ENCODE measurements at regions not wholly inside any gene's neighbourhood (a gene's known extent, or its start where the extent isn't known, plus 50 kb on each side); places are given as distances from the start of the nearest gene placed in this dataset.
"Not testable (repeated sequence)": the region's sequence is repeated elsewhere in the genome, so short reads cannot be mapped to it uniquely, and the experiment has no call there.

DNA sequence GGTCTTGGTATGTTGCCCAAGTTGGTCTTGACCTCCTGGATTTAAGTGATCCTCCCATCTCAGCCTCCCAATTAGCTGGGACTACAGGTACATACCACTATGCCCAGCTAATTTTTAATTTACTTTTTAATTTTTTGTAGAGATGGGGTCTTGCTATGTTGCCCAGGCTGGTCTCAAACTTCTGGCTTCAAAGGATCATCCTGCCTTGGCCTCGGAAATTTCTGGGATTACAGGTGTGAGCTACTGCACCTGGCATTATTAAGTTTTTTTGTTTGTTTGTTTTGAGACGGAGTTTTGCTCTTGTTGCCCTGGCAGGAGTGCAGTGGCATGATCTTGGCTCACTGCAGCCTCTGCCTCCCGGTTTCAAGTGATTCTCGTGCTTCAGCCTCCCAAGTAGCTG, 195.7 kb upstream of the HAAO start:
- not testable (repeated sequence) for DNase-seq

DNA sequence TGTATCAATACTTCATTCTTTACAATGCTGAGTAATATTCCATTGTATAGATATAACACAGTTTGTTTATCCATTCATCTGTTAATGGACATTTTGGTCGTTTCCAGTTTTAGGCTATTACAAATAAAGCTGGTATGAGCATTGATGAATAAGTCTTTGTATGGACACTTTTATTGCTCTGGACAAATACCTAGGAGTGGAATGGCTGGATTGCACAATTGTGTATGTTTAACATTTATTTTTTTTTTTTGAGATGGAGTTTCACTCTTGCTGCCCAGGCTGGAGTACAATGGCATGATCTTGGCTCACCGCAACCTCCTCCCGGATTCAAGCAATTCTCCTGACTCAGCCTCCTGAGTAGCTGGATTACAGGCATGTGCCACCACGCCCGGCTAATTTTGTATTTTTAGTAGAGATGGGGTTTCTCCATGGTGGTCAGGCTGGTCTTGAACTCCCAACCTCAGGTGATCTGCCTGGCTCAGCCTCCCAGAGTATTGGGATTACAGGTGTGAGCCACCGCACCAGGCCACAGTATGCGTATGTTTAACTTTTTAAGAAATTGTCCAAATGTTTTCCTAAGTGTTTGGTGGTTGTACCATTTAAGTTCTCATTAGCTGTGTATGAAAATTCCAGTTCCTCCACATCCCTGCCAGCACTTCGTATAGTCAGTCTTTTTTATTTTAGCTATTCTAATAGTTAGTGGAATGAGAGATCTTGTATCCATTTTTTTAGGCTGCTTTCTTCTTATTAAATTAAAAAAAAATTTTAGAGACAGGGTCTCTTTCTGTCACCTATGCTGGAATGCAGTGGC, 194.9 kb upstream of the HAAO start:
- no peak for DNase-seq

- DNase-seq, result no peak
Measured at GRCh38 chr2:42984617-42985016, 192.2 kb upstream of the HAAO start.

- DNase-seq, result no peak
Measured at GRCh38 chr2:42984081-42984480, 191.7 kb upstream of the HAAO start.

DNA sequence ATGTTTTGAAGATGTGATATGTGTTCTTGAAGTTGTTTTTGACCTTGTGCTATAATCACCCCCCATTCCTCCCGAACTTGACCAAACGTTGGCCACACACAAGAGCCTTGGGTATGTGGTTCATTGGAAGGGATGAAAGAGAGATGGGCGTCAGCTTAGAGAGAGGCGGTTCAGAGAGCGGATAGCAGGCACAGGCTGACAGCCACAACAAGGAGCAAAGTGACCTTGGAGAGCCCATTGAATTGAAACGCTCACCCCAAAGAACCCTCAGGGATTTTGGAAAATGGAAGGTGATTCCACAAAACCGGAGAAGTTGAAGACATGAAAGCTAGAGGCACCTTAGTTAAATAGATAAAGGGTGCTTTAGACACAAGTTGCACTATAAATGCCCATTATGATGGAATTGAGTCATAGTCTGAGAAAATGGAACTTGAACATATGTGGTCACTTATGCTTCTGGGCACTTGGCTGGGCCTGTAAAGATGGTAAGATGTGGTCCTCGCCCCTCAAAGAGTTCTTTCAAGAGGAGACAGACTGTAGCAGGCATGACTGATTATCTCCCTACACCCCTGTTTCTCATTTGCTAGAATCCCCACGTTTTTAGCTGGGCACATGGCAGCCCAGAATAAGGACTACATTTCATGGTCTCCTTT, 188.5 kb upstream of the HAAO start:
- DNase-seq, result no peak

GRCh38 chr2:42979870-42980763, 187.7 kb upstream of the HAAO start:
- no peak for DNase-seq

- DNase-seq, result no peak
Measured at GRCh38 chr2:42979416-42979869, 187.1 kb upstream of the HAAO start.

- peak; percentile 36 for DNase-seq
Measured at GRCh38 chr2:42978887-42979415, 186.6 kb upstream of the HAAO start.

DNA sequence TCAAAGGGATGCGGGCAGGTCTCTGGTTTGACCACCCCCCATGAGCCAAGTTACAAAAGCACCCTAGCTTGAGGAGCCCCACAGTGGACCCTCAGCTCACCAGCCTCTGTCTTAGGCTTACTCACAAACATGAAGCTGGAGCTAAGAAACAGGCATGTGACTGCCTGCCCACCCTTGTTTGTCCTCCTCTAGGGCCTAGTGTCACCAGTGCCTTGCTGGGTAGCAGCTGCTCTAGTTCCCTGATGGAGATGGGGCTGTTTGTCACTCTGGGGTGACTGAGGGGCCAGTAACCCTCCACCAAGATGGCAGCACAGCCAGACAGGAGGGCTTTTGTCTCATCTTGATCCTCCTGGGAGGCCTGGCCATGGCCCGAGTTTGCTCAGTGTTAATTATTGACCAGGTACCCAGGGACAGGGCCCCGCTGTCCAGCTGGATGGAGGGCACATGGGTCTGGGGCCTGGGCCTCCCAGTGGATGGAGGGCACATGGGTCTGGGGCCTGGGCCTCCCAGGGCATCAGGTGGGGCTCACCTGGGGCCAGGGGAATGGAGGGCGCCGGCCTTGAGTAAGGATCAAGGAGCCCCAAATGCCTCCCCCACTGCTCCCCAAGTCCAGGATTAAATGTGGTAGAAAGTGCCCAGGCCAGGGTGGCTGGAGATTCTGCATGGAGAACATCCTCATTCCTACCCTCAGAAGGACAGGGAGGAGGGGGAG, 185.9 kb upstream of the HAAO start:
- peak; percentile 30 for DNase-seq

- DNase-seq, result peak; percentile 32
Measured at GRCh38 chr2:42977270-42978174, 185.1 kb upstream of the HAAO start.

- peak; percentile 29 for DNase-seq
Measured at GRCh38 chr2:42976351-42976750, 184.0 kb upstream of the HAAO start.

- DNase-seq, result peak; percentile 88
Measured at GRCh38 chr2:42974721-42975717, 182.6 kb upstream of the HAAO start.

GRCh38 chr2:42974169-42974720, 181.9 kb upstream of the HAAO start:
- peak; percentile 15 for DNase-seq

DNA sequence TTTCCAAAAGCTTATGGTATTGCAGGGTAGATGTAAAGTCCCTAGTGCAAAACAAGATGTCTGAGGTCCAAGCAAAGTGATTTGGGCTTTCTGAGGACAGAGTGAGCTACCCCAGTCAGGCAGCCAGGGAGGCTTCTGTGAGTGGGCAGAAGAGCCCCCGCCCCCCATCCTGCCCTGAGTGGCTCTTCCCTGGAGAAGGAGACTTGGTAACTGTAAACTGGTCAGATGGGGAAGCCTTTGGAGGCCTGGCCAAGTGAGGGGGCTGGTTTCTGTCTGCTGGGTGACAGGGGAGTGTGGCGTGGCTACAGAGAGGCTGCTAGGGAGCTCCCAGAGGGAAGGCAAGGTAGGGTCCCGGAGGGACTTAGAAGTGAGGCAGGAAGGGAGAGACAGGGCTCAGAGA, 181.3 kb upstream of the HAAO start:
- peak; percentile 24 for DNase-seq

GRCh38 chr2:42972933-42973516, 180.6 kb upstream of the HAAO start:
- not testable (repeated sequence) for DNase-seq

DNA sequence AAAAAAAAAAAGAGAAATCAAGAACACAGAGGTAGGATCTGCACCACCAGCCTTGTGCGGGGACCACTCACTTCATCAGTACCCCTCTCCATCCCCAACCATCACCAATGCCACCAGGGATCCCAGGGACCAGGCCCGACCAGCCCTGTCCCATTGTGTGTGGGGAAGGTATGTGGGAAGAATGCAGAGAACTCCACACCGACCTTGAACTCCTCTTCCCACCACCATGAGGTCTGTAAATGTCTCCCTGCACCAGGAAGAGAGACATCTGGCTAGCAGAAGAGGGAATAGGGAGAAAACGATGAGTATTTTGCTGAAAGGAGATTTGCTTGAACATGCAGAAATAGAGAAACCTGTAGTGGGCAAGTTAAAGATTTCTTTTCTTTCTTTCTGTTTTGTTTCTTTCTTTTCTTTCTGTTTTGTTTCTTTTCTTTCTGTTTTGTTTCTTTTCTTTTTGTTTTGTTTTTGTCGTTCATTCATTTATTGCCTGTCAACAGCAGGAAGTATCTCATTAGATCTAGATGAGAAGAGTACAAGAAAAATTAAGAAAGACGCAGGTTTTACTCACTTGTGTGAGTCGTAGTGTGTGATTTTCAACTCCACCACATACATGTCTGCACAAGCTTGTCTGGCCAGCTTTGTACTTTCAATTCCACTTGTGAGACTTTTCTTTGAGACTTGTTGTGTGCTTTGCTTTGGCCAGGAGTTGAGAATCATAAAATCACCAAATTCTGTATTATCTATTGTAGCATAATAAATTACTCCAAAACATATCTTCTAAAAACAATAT, 179.8 kb upstream of the HAAO start:
- peak; percentile 13 for DNase-seq

- no peak for DNase-seq
Measured at GRCh38 chr2:42971381-42971780, 179.0 kb upstream of the HAAO start.

DNA sequence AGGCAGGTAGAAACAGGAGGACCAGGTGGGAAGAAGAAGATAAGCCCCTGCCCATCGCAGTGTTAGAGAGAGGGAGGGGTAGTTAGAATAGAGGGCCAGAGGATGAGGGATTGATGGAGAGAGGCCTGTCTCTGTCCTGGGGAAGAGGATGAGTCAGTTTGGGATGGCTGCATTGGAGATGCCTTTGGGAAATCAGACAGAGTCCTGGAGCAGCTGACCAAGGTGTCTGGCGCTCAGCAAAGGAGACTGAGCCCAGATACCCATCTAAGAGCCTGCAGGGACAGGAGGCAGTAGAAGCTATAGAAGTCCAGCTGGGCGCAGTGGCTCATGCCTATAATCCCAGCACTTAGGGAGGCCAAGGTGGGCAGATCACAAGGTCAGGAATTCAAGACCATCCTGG, 177.8 kb upstream of the HAAO start:
- no peak for DNase-seq
